HG02938 (cell line): ENCODE measurements at regions not wholly inside any gene's neighbourhood (a gene's known extent, or its start where the extent isn't known, plus 50 kb on each side); places are given as distances from the start of the nearest gene placed in this dataset.
A peak's percentile ranks its signal among the peaks of the same experiment; 100 is the strongest.

ENCODE experiments used
- ATAC-seq: cut with Tn5 transposase; IDR thresholded peaks from one replicate; pipeline ENCODE4 v1.9.1; 2021; ENCODE audit warnings: mild to moderate bottlenecking, moderate library complexity; ENCODE audit not compliant: unreplicated experiment

GRCh38 chr15:69730281-69731080, 277.9 kb downstream of the RPLP1 start:
- no peak for ATAC-seq

GRCh38 chr15:69731081-69731330, 278.4 kb downstream of the RPLP1 start:
- no peak for ATAC-seq

GRCh38 chr15:69731581-69731980, 279.0 kb downstream of the RPLP1 start:
- no peak for ATAC-seq

- no peak for ATAC-seq
Measured at GRCh38 chr15:69732133-69732532, 279.5 kb downstream of the RPLP1 start.

GRCh38 chr15:69734699-69735098, 282.1 kb downstream of the RPLP1 start:
- no peak for ATAC-seq

- ATAC-seq = no peak
Measured at GRCh38 chr15:69735121-69735520, 282.5 kb downstream of the RPLP1 start.

GRCh38 chr15:69736161-69736560, 283.5 kb downstream of the RPLP1 start:
- ATAC-seq = no peak

- no peak for ATAC-seq
Measured at GRCh38 chr15:69737916-69738315, 285.3 kb downstream of the RPLP1 start.

GRCh38 chr15:69740684-69741083, 288.1 kb downstream of the RPLP1 start:
- ATAC-seq = no peak

- ATAC-seq = no peak
Measured at GRCh38 chr15:69742361-69742760, 289.7 kb downstream of the RPLP1 start.

GRCh38 chr15:69743091-69743490, 290.5 kb downstream of the RPLP1 start:
- ATAC-seq = no peak

GRCh38 chr15:69744391-69745162, 292.0 kb downstream of the RPLP1 start:
- ATAC-seq = no peak

GRCh38 chr15:69747193-69747592, 294.6 kb downstream of the RPLP1 start:
- no peak for ATAC-seq

- ATAC-seq = no peak
Measured at GRCh38 chr15:69748131-69748530, 295.5 kb downstream of the RPLP1 start.

- no peak for ATAC-seq
Measured at GRCh38 chr15:69748576-69749185, 296.1 kb downstream of the RPLP1 start.

GRCh38 chr15:69749274-69749673, 296.7 kb downstream of the RPLP1 start:
- ATAC-seq = no peak

GRCh38 chr15:69749797-69750196, 297.2 kb downstream of the RPLP1 start:
- no peak for ATAC-seq

- ATAC-seq = peak; percentile 47
Measured at GRCh38 chr15:69750253-69750652, 297.6 kb downstream of the RPLP1 start.

GRCh38 chr15:69751147-69751546, 298.5 kb downstream of the RPLP1 start:
- ATAC-seq = no peak

- ATAC-seq = no peak
Measured at GRCh38 chr15:69751566-69751965, 298.9 kb downstream of the RPLP1 start.

- ATAC-seq = no peak
Measured at GRCh38 chr15:69753867-69754266, 301.2 kb downstream of the RPLP1 start.

- ATAC-seq = no peak
Measured at GRCh38 chr15:69754313-69754712, 301.7 kb downstream of the RPLP1 start.
